ENCODE measurements at regions not wholly inside any gene's neighbourhood (a gene's known extent, or its start where the extent isn't known, plus 50 kb on each side); places are given as distances from the start of the nearest gene placed in this dataset.

DNA sequence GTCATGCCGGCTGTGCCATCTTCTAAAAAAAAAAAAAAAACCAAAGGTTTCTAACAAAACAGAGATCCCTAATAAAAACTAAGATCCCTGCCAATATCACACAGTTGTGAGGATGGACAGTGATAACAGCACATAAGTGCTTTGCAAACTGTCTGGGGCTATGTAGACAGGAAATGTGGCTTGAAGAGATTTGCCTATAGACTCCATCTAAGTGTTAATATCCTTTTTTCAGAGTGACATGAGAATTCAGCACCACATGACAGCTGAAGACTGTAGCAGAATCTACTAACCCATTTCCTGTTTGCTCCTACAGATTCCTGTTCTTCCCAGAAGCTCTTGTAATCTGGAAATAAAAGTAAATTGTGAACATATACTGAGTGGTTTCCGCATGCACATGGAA, 215.4 kb downstream of the KDR start:
- in situ Hi-C loops (cut with HindIII; ENCODE audit: low pct_unique_long_range_greater_than_20kb, low sequenced_read_pairs) (no loop called here), intact Hi-C loops (cut with micrococcal nuclease; ENCODE audit: unreplicated experiment) (no loop called here)
- ATAC-seq (no peak), DNase-seq (ENCODE audit: low read depth, low spot score) (no peak)
- POLR2A ChIA-PET: no interaction called here
- no peaks in the 10 kb centered on the region for H3K36me3 ChIP-seq (ENCODE audit: control insufficient read depth, insufficient read depth, low read length)
- no peaks in the 10 kb centered on the region for H3K4me1 ChIP-seq (ENCODE audit: control insufficient read depth, insufficient read depth, low read length)
- no peak overlapping the region for H3K4me3 ChIP-seq (ENCODE audit: low read depth in 2 of 2, low read length in 2 of 2)
- H3K27ac ChIP-seq (ENCODE audit: low read length): no peak overlapping the region
- CTCF ChIA-PET: no interaction called here
- no peaks in the 10 kb centered on the region for H3K27me3 ChIP-seq (ENCODE audit: control insufficient read depth, insufficient read depth, low read length)
- BruUV-seq (replicated peaks): no TSS peak
- TF ChIP-seq, protein P1, sequence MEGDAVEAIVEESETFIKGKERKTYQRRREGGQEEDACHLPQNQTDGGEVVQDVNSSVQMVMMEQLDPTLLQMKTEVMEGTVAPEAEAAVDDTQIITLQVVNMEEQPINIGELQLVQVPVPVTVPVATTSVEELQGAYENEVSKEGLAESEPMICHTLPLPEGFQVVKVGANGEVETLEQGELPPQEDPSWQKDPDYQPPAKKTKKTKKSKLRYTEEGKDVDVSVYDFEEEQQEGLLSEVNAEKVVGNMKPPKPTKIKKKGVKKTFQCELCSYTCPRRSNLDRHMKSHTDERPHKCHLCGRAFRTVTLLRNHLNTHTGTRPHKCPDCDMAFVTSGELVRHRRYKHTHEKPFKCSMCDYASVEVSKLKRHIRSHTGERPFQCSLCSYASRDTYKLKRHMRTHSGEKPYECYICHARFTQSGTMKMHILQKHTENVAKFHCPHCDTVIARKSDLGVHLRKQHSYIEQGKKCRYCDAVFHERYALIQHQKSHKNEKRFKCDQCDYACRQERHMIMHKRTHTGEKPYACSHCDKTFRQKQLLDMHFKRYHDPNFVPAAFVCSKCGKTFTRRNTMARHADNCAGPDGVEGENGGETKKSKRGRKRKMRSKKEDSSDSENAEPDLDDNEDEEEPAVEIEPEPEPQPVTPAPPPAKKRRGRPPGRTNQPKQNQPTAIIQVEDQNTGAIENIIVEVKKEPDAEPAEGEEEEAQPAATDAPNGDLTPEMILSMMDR (IDR thresholded peaks at IDR 0.05): no peak
- TF ChIP-seq, protein P2, sequence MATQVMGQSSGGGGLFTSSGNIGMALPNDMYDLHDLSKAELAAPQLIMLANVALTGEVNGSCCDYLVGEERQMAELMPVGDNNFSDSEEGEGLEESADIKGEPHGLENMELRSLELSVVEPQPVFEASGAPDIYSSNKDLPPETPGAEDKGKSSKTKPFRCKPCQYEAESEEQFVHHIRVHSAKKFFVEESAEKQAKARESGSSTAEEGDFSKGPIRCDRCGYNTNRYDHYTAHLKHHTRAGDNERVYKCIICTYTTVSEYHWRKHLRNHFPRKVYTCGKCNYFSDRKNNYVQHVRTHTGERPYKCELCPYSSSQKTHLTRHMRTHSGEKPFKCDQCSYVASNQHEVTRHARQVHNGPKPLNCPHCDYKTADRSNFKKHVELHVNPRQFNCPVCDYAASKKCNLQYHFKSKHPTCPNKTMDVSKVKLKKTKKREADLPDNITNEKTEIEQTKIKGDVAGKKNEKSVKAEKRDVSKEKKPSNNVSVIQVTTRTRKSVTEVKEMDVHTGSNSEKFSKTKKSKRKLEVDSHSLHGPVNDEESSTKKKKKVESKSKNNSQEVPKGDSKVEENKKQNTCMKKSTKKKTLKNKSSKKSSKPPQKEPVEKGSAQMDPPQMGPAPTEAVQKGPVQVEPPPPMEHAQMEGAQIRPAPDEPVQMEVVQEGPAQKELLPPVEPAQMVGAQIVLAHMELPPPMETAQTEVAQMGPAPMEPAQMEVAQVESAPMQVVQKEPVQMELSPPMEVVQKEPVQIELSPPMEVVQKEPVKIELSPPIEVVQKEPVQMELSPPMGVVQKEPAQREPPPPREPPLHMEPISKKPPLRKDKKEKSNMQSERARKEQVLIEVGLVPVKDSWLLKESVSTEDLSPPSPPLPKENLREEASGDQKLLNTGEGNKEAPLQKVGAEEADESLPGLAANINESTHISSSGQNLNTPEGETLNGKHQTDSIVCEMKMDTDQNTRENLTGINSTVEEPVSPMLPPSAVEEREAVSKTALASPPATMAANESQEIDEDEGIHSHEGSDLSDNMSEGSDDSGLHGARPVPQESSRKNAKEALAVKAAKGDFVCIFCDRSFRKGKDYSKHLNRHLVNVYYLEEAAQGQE (IDR thresholded peaks at IDR 0.05; ENCODE audit: insufficient read depth in 1 of 2, low read depth in 2 of 2, low read length in 1 of 2): no peak
- no peak for TF ChIP-seq SIN3A (IDR thresholded peaks at IDR 0.05; ENCODE audit: borderline replicate concordance, insufficient read depth, low read depth, low read length)
- H3K9me3 ChIP-seq (ENCODE audit: control insufficient read depth, insufficient read depth, low read depth, low read length): no peaks in the 10 kb centered on the region

DNA sequence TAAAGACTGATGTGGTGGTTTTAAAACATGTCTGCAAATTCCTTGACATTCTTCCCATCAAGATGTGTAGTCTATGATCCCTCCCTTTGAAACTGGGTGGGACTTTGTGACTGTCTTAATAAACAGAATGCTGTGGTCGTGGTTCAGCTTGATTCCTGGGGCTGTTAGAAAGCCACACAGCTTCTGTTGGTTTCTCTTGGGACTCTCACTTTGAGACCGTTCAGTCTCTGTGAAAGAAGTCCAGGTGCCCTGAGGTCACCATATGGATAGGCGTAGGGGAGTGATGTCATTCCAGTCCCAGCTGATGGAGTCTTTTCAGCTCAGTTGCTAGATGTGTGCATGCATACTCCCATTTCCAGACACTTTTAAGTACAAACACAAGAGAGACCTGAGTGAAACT, 216.6 kb downstream of the KDR start:
- H3K9me3 ChIP-seq (ENCODE audit: control insufficient read depth, insufficient read depth, low read depth, low read length): no peaks in the 10 kb centered on the region
- ATAC-seq (no peak), DNase-seq (ENCODE audit: low read depth, low spot score) (no peak)
- no peaks in the 10 kb centered on the region for H3K4me1 ChIP-seq (ENCODE audit: control insufficient read depth, insufficient read depth, low read length)
- CTCF ChIA-PET: no interaction called here
- no peaks in the 10 kb centered on the region for H3K36me3 ChIP-seq (ENCODE audit: control insufficient read depth, insufficient read depth, low read length)
- BruUV-seq (replicated peaks): no TSS peak
- H3K27ac ChIP-seq (ENCODE audit: low read length): no peak overlapping the region
- intact Hi-C loops (cut with micrococcal nuclease; ENCODE audit: unreplicated experiment) (no loop called here), in situ Hi-C loops (cut with HindIII; ENCODE audit: low pct_unique_long_range_greater_than_20kb, low sequenced_read_pairs) (no loop called here)
- no peaks in the 10 kb centered on the region for H3K27me3 ChIP-seq (ENCODE audit: control insufficient read depth, insufficient read depth, low read length)
- no peak for TF ChIP-seq SIN3A (IDR thresholded peaks at IDR 0.05; ENCODE audit: borderline replicate concordance, insufficient read depth, low read depth, low read length)
- TF ChIP-seq, protein P2 (IDR thresholded peaks at IDR 0.05; ENCODE audit: insufficient read depth in 1 of 2, low read depth in 2 of 2, low read length in 1 of 2): no peak
- no peak for TF ChIP-seq TCF7L2 (IDR thresholded peaks at IDR 0.05; ENCODE audit: low read depth, low read length)
- TF ChIP-seq, protein P1 (IDR thresholded peaks at IDR 0.05): no peak
- TF ChIP-seq POLR2AphosphoS5 (IDR thresholded peaks at IDR 0.05; ENCODE audit: low read depth, low read length): no peak
- no peak overlapping the region for H3K4me3 ChIP-seq (ENCODE audit: low read depth in 2 of 2, low read length in 2 of 2)
- POLR2A ChIA-PET: no interaction called here

Data from Panc1 (cell line).